Common myeloid progenitor, CD34-positive (primary cell): ENCODE measurements at regions not wholly inside any gene's neighbourhood (a gene's known extent, or its start where the extent isn't known, plus 50 kb on each side); places are given as distances from the start of the nearest gene placed in this dataset.
"Not testable (repeated sequence)": the region's sequence is repeated elsewhere in the genome, so short reads cannot be mapped to it uniquely, and the experiment has no call there.

Experiments
- CTCF ChIA-PET: fragments of 350-600 bp; sonication (Branson Sonifier 250); formaldehyde crosslinking; loops from one replicate; lab custom pipeline; 2021; ENCODE audit warnings: antibody characterized with exemption; lab: Charles Lee
- POLR2A ChIA-PET: fragments of 350-600 bp; sonication (Branson Sonifier 250); formaldehyde crosslinking; loops from one replicate; lab custom pipeline; 2021; ENCODE audit warnings: antibody characterized with exemption; lab: Charles Lee
- DNase-seq, 3 donors: peaks; one replicate each; pipeline versions ENCODE4 v3.0.0 to v3.0.0-alpha.2; 2013
- H3K27ac ChIP-seq, 2 experiments: 1 replicate in 1 of 2; 2 replicates in 1 of 2; pipeline ENCODE4 v1.7.0; 2013; ENCODE audit warnings: inconsistent platforms in 2 of 2, low read length in 2 of 2, mild to moderate bottlenecking in 2 of 2, low read depth in 1 of 2, moderate library complexity in 1 of 2; ENCODE audit not compliant: severe bottlenecking in 2 of 2, insufficient read depth in 1 of 2, poor library complexity in 1 of 2
- H3K27me3 ChIP-seq, 5 experiments: replicated peaks in 2 of 5; 1 replicate in 3 of 5; 2 replicates in 2 of 5; pipeline versions ENCODE4 v1.6.1 to v1.7.0; 2013; ENCODE audit warnings: low read length in 4 of 5, mild to moderate bottlenecking in 2 of 5, moderate library complexity in 2 of 5, inconsistent platforms in 1 of 5; ENCODE audit not compliant: insufficient read depth in 5 of 5, control insufficient read depth in 4 of 5
- H3K36me3 ChIP-seq, 4 experiments: 1 replicate in 2 of 4; 2 replicates in 2 of 4; pipeline versions ENCODE4 v1.6.1 to v1.7.0; 2013; ENCODE audit warnings: low read length in 3 of 4, control low read depth in 1 of 4, mild to moderate bottlenecking in 1 of 4; ENCODE audit not compliant: control insufficient read depth in 4 of 4, insufficient read depth in 4 of 4
- H3K4me1 ChIP-seq, 4 experiments: 1 replicate in 3 of 4; 2 replicates in 1 of 4; pipeline versions ENCODE4 v1.6.1 to v1.7.1; 2013; ENCODE audit warnings: low read length in 3 of 4, mild to moderate bottlenecking in 3 of 4, control low read depth in 1 of 4, inconsistent platforms in 1 of 4, moderate library complexity in 1 of 4; ENCODE audit not compliant: control insufficient read depth in 4 of 4, insufficient read depth in 4 of 4; ENCODE audit errors: control extremely low read depth in 1 of 4
- H3K4me3 ChIP-seq, 7 experiments: 1 replicate in 4 of 7; 2 replicates in 3 of 7; pipeline versions ENCODE4 v1.5.1 to v1.7.0; 2013; ENCODE audit warnings: mild to moderate bottlenecking in 7 of 7, low read length in 6 of 7, moderate library complexity in 6 of 7, inconsistent platforms in 2 of 7, low read depth in 2 of 7, control low read depth in 1 of 7; ENCODE audit not compliant: insufficient read depth in 4 of 7, control insufficient read depth in 1 of 7; ENCODE audit errors: extremely low read depth in 1 of 7
- H3K9me3 ChIP-seq, 5 experiments: 1 replicate in 4 of 5; 2 replicates in 1 of 5; pipeline versions ENCODE4 v1.6.1 to v1.7.1; 2013; ENCODE audit warnings: low read length in 4 of 5, mild to moderate bottlenecking in 2 of 5, inconsistent platforms in 1 of 5, low read depth in 1 of 5, moderate library complexity in 1 of 5; ENCODE audit not compliant: control insufficient read depth in 4 of 5, insufficient read depth in 2 of 5; ENCODE audit errors: control extremely low read depth in 1 of 5
- WGBS: methylation state at CpG from one replicate; pipeline ENCODE4 v1.1.5; 2013; ENCODE audit not compliant: insufficient coverage; 5-methylcytosine and 5-hydroxymethylcytosine counted together

GRCh38 chr6:20263059-20263458 is 50.8 kb upstream of the MBOAT1 start:
- H3K4me3 ChIP-seq: no peak overlapping the region
- peaks cover 0 to 4% (median 0%) of the 10 kb centered on the region in 5 experiments for H3K9me3 ChIP-seq
- no peaks in the 10 kb centered on the region for H3K36me3 ChIP-seq
- no peak overlapping the region for H3K27ac ChIP-seq
- WGBS: 100% methylated on average over 1 of the region's 2 CpGs
- H3K4me1 ChIP-seq: peaks cover 0 to 16% (median 8%) of the 10 kb centered on the region in 4 experiments
- POLR2A ChIA-PET: no interaction called here
- DNase-seq: no peak
- CTCF ChIA-PET: interaction anchor here (0.8 kb wide), 1 partner anchor 11 kb away, joined by 3 read pairs; no protein-coding TSS in a partner anchor
- H3K27me3 ChIP-seq: no peaks in the 10 kb centered on the region

- H3K9me3 ChIP-seq: peaks cover 0 to 4% (median 0%) of the 10 kb centered on the region in 5 experiments
- CTCF ChIA-PET: no interaction called here
- no CpG with 5 or more reads among the region's 3 CpGs for WGBS
- DNase-seq: no peak
- no peak overlapping the region for H3K27ac ChIP-seq
- H3K4me1 ChIP-seq: peaks cover 0 to 16% (median 8%) of the 10 kb centered on the region in 4 experiments
- POLR2A ChIA-PET: interaction anchor here (0.6 kb wide), 1 partner anchor 92 kb away, joined by 3 read pairs; no protein-coding TSS in a partner anchor
- no peaks in the 10 kb centered on the region for H3K36me3 ChIP-seq
- H3K4me3 ChIP-seq: no peak overlapping the region
- no peaks in the 10 kb centered on the region for H3K27me3 ChIP-seq
These were observed 53.6 kb upstream of the MBOAT1 start for GRCh38 chr6:20265842-20266241.

GRCh38 chr6:20266851-20267608 is 54.8 kb upstream of the MBOAT1 start:
- ChIA-PET POLR2A (no interaction called here), CTCF (interaction anchor here (0.7 to 1.6 kb wide), 3 partner anchors 10 to 41 kb away, joined by 3 to 4 read pairs (median 3); no protein-coding TSS in a partner anchor)
- DNase-seq: peak; percentile 54 to 86 (median 77)
- Histone ChIP-seq H3K4me3 (peak overlapping the region in 3 of 7 experiments; percentile 14 to 20 (median 17)), H3K27me3 (no peaks in the 10 kb centered on the region), H3K9me3 (peaks cover 0 to 4% (median 0%) of the 10 kb centered on the region in 5 experiments), H3K4me1 (peaks cover 0 to 16% (median 8%) of the 10 kb centered on the region in 4 experiments), H3K27ac (no peak overlapping the region), H3K36me3 (no peaks in the 10 kb centered on the region)
- 82% methylated on average over 9 of the region's 11 CpGs for WGBS

DNA sequence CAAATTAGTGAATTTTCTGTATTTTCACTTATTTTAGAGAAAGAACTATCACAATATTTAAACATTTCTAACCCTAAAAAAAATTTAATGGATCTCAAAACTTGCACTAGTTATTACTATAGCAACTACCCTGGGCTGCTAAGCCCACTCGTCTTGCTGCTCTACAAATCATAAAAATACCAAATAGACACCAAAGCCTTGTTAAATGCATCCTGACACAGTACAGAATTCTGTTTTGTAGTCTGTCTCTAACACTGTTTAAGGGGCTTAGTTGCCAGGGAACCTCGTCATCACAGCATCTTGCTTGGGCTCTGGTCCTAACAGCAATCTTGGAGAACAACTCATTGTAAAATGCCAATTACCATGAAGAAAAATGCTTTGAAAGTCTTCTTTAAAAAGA is 56.9 kb upstream of the MBOAT1 start:
- no peak for DNase-seq
- WGBS: 100% methylated on average over 2 of the region's 2 CpGs
- Histone ChIP-seq H3K4me1 (peaks cover 0 to 16% (median 8%) of the 10 kb centered on the region in 4 experiments), H3K36me3 (no peaks in the 10 kb centered on the region), H3K27me3 (no peaks in the 10 kb centered on the region), H3K27ac (no peak overlapping the region), H3K4me3 (no peak overlapping the region), H3K9me3 (no peaks in the 10 kb centered on the region)
- ChIA-PET CTCF (no interaction called here), POLR2A (no interaction called here)

- no peaks in the 10 kb centered on the region for H3K9me3 ChIP-seq
- peaks cover 0 to 9% (median 6%) of the 10 kb centered on the region in 4 experiments for H3K4me1 ChIP-seq
- WGBS: 94% methylated on average over 2 of the region's 3 CpGs
- H3K36me3 ChIP-seq: no peaks in the 10 kb centered on the region
- CTCF ChIA-PET: interaction anchor here (0.5 to 2.3 kb wide), 4 partner anchors 14 to 142 kb away, joined by 3 to 7 read pairs (median 3); partner anchors contain the start of gene MBOAT1
- H3K4me3 ChIP-seq: no peak overlapping the region
- no peak for DNase-seq
- POLR2A ChIA-PET: no interaction called here
- no peak overlapping the region for H3K27ac ChIP-seq
- H3K27me3 ChIP-seq: no peaks in the 10 kb centered on the region
These were observed 59.5 kb upstream of the MBOAT1 start for GRCh38 chr6:20271818-20272217.

DNA sequence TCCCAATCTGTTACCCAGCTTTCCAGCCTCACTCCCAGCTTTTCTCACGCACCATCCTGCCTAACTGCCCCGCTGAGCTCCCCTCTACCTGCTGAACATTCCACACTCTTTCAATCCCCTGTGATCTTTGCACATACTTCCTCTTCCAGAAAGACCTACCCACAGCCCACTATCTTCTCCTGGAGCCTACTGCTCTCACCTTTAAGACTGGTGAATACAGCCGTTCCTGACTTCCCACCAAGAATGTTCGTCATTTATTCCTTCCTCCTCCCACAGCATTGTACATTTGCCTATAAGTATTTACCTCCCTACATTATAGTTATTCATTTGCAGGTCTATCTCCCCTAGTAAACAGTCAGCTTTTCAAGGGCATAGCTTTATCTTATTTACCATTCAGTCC is 61.9 kb upstream of the MBOAT1 start:
- 98% methylated on average over 4 of the region's 4 CpGs for WGBS
- H3K27me3 ChIP-seq: no peaks in the 10 kb centered on the region
- POLR2A ChIA-PET: no interaction called here
- no peaks in the 10 kb centered on the region for H3K9me3 ChIP-seq
- no peak overlapping the region for H3K27ac ChIP-seq
- DNase-seq: no peak
- CTCF ChIA-PET: interaction anchor here (1.1 to 1.2 kb wide), 2 partner anchors 11 to 16 kb away, joined by 3 read pairs; no protein-coding TSS in a partner anchor
- H3K4me1 ChIP-seq: peaks cover 5 to 17% (median 7%) of the 10 kb centered on the region in 4 experiments
- H3K4me3 ChIP-seq: no peak overlapping the region
- no peaks in the 10 kb centered on the region for H3K36me3 ChIP-seq

GRCh38 chr6:20275837-20276236 is 63.6 kb upstream of the MBOAT1 start:
- H3K4me3 ChIP-seq, H3K9me3 ChIP-seq, H3K36me3 ChIP-seq, H3K27me3 ChIP-seq, DNase-seq, CTCF ChIA-PET, H3K27ac ChIP-seq, POLR2A ChIA-PET: not testable (repeated sequence)
- peaks cover 6 to 26% (median 12%) of the 10 kb centered on the region in 4 experiments for H3K4me1 ChIP-seq
- no CpG with 5 or more reads among the region's 2 CpGs for WGBS
